HG03159 (cell line): ENCODE measurements at regions not wholly inside any gene's neighbourhood (a gene's known extent, or its start where the extent isn't known, plus 50 kb on each side); places are given as distances from the start of the nearest gene placed in this dataset.

Experiments
- ATAC-seq: cut with Tn5 transposase; IDR thresholded peaks from one replicate; pipeline ENCODE4 v1.9.1; 2021; ENCODE audit warnings: mild to moderate bottlenecking, moderate library complexity; ENCODE audit not compliant: unreplicated experiment

- ATAC-seq, result no peak
These were observed 61.4 kb upstream of the KIRREL3 start for GRCh38 chr11:127061947-127062346.

GRCh38 chr11:127059750-127060149, 59.2 kb upstream of the KIRREL3 start:
- ATAC-seq, result no peak

GRCh38 chr11:127059286-127059685, 58.7 kb upstream of the KIRREL3 start:
- no peak for ATAC-seq

- ATAC-seq, result no peak
These were observed 58.0 kb upstream of the KIRREL3 start for GRCh38 chr11:127058524-127058923.

GRCh38 chr11:127057126-127057525, 56.6 kb upstream of the KIRREL3 start:
- no peak for ATAC-seq

GRCh38 chr11:127056338-127056971, 55.9 kb upstream of the KIRREL3 start:
- ATAC-seq, result no peak

- no peak for ATAC-seq
These were observed 54.7 kb upstream of the KIRREL3 start for GRCh38 chr11:127055236-127055635.

GRCh38 chr11:127054153-127054552, 53.6 kb upstream of the KIRREL3 start:
- no peak for ATAC-seq

GRCh38 chr11:127052404-127052803, 51.8 kb upstream of the KIRREL3 start:
- no peak for ATAC-seq
